Ecto neural progenitor cell (in vitro differentiated cells): ENCODE measurements at regions not wholly inside any gene's neighbourhood (a gene's known extent, or its start where the extent isn't known, plus 50 kb on each side); places are given as distances from the start of the nearest gene placed in this dataset.
"Not testable (repeated sequence)": the region's sequence is repeated elsewhere in the genome, so short reads cannot be mapped to it uniquely, and the experiment has no call there.

Source experiments
- DNase-seq: peaks from one replicate; pipeline ENCODE4 v3.0.0-alpha.2; 2018; ENCODE audit warnings: low spot score

GRCh38 chr1:245061808-245062207 is 93.0 kb upstream of the KIF26B start:
- DNase-seq: not testable (repeated sequence)

GRCh38 chr1:245060684-245061374 is 94.0 kb upstream of the KIF26B start:
- DNase-seq: no peak

- DNase-seq: no peak
Measured at GRCh38 chr1:245059806-245060424, 94.9 kb upstream of the KIF26B start.

DNA sequence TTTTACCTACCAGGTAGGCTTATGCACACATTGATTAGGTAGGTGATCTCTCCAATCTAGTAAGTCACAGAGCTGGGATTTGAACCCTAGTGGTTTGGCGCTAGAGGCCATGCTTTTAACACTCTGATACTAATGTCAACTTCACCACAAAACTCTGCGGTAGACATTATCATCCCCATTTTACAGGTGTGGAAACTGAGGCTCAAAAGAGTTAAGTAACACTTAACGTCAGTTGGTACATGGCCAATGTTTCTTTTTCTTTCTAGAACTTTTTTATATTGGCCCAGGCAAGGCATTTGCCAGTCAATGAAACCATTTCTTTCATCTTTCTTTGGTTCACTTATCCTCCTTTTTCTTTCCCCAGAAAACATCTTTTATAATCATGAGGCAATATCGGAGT is 95.9 kb upstream of the KIF26B start:
- DNase-seq: no peak

- no peak for DNase-seq
Measured at GRCh38 chr1:245058436-245058835, 96.3 kb upstream of the KIF26B start.

DNA sequence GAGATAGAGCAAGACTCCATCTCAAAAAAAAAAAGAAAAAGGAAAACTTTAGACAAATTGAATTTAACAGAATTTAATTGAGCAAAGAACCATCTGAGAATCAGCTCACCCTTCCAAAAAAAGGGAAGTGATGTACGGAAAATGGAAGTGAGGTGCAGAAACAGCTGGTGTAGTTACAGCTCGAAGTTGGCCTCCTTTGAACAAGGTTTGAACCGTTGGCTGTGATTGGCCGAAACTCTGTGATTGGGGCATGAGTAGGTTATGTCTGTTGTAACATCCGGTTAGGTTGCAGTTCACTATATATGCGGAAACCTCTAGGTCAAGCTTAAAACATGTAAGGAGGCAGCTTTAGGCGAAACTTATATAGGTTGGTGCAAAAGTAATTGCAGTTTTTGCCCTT is 97.9 kb upstream of the KIF26B start:
- DNase-seq: no peak

- DNase-seq: not testable (repeated sequence)
Measured at GRCh38 chr1:245056296-245056695, 98.5 kb upstream of the KIF26B start.

GRCh38 chr1:245055752-245056151 is 99.0 kb upstream of the KIF26B start:
- DNase-seq: no peak

DNA sequence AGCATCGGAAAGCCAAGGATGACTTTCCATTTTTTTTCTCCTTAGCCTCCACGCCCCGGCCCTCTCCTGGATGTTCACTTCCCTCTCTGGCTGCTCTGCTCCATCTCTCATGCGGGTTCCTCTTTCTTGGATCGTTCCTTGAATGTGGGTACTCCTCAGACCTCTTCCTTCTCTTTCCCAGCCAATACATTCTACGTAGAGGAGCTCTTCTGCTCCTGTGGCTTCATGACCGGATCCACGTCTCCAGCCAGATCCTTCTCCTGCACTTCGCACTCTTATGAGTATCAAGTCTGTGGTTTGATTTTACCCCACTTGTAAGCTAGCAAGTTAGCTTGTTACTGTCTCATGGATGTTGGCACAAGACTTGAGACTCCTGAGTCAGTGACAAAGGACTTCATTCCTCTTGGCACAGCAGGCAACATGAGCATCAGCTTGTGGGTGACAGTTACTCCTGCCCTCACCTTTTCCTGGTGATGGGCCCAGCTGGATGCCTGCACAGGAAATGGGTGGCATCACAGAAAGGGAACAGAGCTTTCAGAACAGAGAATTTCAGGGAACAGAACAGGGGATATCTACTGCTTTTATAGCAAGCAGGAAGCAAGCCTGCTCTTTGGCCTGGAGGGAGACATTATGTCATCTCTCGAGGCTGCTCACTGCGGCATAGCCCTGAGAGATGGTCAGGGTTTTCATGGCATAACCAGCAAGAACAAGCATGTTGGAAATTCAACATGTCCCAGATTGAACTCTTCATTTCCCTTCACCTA is 100.1 kb upstream of the KIF26B start:
- no peak for DNase-seq

DNA sequence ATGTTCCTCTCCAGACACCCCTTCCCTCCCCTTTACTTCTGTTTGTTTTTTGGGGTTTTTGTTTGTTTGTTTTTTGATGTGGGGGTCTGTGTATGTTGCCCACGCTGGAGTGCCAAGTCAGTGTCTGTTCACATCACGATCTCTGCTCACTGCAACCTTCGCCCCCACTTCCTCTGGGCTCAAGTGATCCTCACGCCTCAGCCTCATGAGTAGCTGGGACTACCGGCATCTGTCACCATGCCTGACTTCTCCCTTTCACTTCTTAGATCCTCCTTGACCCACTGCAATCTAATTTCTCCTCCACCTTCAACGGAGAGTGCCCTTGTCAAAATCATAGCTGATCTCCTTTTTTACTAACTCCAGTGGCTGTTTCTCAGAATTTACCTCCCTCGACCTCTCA is 100.7 kb upstream of the KIF26B start:
- DNase-seq: no peak

- no peak for DNase-seq
Measured at GRCh38 chr1:245052258-245052657, 102.5 kb upstream of the KIF26B start.

- no peak for DNase-seq
Measured at GRCh38 chr1:245051349-245052221, 103.2 kb upstream of the KIF26B start.

GRCh38 chr1:245046769-245047168 is 108.0 kb upstream of the KIF26B start:
- no peak for DNase-seq

GRCh38 chr1:245046315-245046714 is 108.5 kb upstream of the KIF26B start:
- no peak for DNase-seq

DNA sequence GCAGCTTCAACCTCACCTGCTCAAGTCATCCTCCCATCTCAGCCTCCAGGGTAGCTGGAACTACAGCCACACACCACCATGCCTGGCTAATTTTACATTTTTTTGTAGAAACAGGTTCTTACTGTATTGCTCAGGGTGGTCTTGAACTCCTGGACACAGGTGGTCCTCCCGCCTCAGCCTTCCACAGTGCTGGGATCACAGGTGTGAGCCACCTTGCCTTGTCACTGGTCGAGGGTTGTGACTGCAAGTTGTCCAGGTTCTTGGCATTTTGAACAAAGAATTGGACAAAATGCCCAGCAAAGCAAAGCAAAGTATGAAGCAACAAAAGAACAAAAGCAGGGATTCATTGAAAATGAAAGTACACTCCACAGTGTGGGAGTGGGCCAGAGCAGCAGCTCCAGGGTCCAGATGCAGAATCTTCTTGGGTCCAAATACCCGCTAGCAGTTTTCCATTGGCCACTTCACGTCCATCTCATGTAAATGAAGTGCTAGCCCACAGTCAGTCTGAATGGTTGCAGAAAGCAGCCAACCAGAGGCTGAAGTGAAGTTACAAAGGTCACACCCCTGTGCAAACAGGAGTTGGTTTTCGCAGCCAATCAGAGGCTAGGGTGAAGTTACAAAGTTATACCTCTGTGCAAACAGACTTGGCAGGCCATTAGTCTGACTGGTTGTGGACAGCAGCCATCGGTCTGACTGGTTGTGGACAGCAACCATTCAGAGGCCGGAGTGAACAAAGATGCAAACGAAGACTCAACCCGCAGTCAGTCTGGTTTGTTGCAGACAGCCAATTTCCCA is 109.5 kb upstream of the KIF26B start:
- no peak for DNase-seq

GRCh38 chr1:245043611-245043940 is 111.2 kb upstream of the KIF26B start:
- DNase-seq: no peak

- no peak for DNase-seq
Measured at GRCh38 chr1:245041058-245041698, 113.6 kb upstream of the KIF26B start.

DNA sequence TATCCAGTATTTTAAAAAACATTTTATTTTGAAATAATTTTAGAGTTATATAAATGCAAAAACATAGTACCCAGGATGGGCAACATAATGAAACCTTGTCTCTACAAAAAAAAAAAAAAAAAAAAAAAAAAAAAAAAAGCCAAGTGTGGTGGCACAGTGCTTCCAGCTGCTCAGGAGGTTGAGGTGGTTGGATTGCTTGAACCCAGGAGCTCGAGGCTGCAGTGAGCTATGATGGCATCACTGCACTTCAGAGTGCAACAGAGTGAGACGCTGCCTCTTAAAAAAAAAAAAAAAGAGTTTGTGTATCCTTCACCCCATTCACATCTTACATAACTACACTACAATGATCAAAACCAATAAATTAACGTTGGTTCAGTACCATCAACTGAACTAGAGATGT is 115.6 kb upstream of the KIF26B start:
- DNase-seq: no peak

- DNase-seq: no peak
Measured at GRCh38 chr1:245036102-245036501, 118.7 kb upstream of the KIF26B start.

DNA sequence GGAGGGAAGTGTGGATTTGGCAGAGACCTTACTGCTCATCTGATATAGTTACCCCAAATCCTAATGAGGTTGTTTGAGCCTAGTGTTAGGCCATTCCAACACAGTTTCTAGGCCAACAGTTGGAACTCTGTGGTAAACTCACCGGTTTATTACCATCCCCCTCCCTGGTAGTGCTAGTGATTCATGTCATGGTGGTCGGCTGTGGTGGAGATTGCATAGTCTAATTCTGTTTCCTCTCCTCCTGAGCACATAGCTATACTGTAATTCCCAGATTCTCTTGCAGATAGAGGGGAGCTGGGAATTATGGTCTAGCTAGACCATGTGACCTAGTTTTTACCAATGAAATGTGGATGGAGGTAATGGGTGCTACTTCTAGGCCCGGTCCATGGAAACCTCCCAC is 123.7 kb upstream of the KIF26B start:
- DNase-seq: no peak

GRCh38 chr1:245026247-245026646 is 128.5 kb upstream of the KIF26B start:
- DNase-seq: no peak
